GM13976 (cell line): ENCODE measurements at regions not wholly inside any gene's neighbourhood (a gene's known extent, or its start where the extent isn't known, plus 50 kb on each side); places are given as distances from the start of the nearest gene placed in this dataset.
"Not testable (repeated sequence)": the region's sequence is repeated elsewhere in the genome, so short reads cannot be mapped to it uniquely, and the experiment has no call there.

Experiments
- DNase-seq: peaks from one replicate; pipeline ENCODE4 v3.0.0; 2012; ENCODE audit warnings: low spot score
- in situ Hi-C: fragments of 300-500 bp; cut with MboI; formaldehyde crosslinking; loops from one replicate; pipeline ENCODE4 v1.12.0; 2022; ENCODE audit warnings: low sequenced_read_pairs, mixed read lengths, inconsistent platforms; ENCODE audit not compliant: unreplicated experiment
- TF ChIP-seq, protein P1 (sequence below): IDR thresholded peaks from 2 replicates; pipeline ENCODE4 v1.5.1; 2012; ENCODE audit warnings: borderline replicate concordance, mild to moderate bottlenecking; ENCODE audit not compliant: insufficient read depth; ENCODE audit errors: extremely low read depth, missing control alignments, control extremely low read depth

DNA sequence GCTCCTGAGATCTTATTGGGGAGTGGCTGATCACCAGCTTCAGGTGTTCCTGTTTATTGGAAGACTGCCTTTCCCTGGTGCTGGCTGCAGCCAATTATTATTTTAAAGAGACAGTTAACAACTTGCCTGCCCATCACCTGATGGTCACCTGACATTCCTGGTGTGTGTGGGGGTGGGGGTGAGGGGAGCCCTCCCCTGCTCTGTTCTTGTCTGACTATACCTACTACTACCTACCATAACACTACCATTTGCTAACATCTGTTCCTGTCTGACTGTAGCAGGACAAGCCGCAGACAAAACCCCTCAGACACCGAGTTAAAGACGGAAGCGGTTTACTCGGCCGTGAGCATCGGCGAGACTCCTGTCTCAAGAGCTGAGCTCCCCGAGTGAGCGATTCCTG, 54.9 kb upstream of the NBPF3 start:
- TF ChIP-seq, protein P1, sequence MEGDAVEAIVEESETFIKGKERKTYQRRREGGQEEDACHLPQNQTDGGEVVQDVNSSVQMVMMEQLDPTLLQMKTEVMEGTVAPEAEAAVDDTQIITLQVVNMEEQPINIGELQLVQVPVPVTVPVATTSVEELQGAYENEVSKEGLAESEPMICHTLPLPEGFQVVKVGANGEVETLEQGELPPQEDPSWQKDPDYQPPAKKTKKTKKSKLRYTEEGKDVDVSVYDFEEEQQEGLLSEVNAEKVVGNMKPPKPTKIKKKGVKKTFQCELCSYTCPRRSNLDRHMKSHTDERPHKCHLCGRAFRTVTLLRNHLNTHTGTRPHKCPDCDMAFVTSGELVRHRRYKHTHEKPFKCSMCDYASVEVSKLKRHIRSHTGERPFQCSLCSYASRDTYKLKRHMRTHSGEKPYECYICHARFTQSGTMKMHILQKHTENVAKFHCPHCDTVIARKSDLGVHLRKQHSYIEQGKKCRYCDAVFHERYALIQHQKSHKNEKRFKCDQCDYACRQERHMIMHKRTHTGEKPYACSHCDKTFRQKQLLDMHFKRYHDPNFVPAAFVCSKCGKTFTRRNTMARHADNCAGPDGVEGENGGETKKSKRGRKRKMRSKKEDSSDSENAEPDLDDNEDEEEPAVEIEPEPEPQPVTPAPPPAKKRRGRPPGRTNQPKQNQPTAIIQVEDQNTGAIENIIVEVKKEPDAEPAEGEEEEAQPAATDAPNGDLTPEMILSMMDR: no peak
- in situ Hi-C loops: no loop called here
- no peak for DNase-seq

DNA sequence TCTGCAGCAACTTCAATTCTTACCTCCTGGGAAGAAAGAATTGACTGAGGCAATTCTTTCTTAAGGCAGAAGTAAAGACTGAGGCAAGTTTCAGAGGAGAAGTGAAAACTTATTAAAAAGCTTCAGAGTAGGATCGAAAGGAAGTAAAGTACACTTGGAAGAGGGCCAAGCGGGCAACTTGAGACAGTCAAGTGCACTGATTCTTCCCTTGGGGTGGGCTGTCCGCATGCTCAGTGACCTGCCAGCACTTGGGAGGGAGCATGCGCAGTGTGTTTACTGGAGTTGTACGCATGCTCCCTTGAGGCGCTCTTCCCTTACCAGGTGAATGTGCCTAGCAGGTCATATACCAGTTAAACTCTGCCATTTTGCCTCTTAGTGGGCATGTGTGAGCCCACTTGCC, 55.3 kb upstream of the NBPF3 start:
- no peak for DNase-seq
- TF ChIP-seq, protein P1: no peak
- in situ Hi-C loops: no loop called here

DNA sequence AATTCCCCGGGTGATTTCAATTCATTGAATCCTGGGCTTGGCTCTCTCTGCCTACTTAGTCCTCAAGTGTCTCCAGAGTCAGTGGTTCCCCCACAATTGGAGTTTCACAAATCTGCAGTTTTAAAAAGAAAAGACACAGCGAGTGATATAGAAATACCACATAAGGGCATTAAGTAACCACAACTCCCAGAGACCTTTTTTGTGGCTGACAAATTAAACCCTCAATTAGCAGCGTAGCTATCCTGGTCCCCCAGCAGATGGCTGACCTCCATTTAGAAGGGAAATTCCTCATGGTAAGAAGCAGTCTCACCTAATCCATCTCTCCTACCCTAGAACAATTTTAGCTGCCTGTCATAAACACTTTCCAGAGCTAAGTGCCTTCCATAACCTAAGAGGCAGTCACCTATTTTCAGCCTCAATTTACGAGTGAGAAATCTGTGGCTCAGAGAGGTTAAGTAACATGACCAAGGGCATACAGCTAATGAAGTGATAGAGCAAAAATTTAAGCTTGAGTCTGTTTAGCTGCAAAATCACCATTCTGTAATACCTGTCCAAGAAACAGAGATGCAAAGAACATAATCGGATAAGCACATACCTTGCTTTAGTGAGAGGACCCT, 56.0 kb upstream of the NBPF3 start:
- no peak for DNase-seq
- TF ChIP-seq, protein P1: no peak
- in situ Hi-C loops: no loop called here

DNA sequence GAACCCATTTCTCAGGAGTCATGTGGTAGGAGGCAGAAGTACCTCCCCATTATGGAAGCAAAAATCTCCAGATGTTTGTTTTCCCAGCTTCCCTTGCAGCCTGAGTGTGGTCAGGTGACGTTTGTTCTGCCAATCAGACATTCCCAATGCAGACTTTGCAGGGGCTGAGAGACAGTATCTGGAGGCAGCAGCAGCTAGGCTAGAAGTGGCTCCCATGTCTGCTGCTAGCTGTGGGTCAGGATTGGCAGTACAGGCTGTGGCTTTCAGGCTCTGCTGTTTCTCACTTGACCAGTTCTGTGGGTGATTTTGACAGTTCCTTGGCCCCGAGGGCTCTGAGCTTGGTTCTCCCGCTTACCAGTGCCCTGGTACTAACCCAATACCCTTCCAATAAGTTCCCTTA, 58.6 kb upstream of the NBPF3 start:
- no peak for DNase-seq
- TF ChIP-seq, protein P1: no peak
- in situ Hi-C loops: no loop called here

DNA sequence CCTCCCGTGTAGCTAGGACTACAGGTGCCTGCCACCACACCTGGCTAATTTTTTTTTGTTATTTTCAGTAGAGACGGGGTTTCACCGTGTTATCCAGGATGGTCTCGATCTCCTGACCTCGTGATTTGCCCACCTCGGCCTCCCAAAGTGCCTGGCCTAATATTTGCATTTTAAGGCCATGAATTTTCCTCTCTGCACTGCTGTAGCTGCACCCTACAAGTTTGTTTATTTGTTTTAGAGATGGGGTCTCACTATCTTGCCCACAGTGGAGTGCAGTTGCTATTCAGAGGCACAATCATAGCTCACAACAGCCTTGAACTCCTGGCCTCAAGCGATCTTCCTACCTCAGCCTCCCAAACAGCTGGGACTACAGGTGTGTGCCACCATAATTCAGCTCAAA, 59.8 kb upstream of the NBPF3 start:
- in situ Hi-C loops, DNase-seq: not testable (repeated sequence)

DNA sequence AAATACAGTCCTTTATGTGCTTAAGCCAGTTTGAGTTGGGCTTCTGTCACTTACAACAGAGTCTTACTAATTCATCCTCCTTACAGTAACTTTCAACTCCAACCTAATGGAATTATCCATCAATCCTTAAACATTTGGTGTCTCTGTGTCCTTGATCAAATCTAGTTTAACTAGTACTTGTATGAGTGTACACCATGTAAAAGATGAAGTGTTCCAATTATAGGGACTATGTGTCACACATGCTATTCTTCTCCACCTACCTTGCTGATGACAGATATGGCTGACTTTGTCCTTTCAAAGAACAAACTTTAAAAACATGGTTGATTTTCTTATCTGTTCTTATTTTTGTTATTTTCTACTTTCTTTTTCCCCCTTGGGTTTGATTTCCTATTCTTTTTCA, 60.4 kb upstream of the NBPF3 start:
- TF ChIP-seq, protein P1: no peak
- no peak for DNase-seq
- in situ Hi-C loops: loop anchor here (10.0 kb wide), 1 partner anchor 145 kb away; no protein-coding TSS in a partner anchor

DNA sequence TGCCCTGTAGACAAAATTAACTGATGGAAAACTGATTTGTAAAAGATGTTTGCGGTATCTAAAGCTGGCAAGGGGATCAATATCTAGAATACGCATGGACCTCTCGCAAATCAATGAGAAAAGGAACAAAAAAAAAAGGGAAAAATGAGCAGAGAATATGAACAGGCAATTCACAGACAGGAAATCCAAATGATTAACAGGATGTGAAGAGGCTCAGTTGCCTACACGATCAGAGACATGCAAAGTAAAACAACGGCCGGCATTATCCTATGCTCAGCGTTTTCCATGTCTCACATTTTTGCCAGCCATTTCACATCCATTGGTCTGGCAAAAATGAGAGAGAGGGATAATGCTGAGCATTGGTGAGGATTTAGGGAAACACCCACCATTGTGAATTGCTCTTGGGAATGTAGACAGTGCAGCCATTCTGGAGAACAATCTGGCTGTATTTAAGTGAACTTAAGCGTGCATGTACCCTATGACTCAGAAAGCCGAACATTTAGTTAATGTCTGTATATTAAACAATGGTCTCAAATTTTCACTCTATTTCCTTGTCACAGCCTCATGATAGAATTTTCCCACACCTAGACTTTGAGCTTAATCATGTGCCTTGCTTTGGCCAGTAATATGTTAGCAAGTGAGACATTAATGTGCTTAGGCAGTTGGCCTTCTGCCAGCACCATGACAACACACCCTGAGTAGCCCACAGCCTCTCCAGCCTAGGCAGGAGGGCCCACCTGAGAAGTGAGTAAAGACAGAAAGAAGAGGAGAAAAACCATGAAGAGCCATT, 61.0 kb upstream of the NBPF3 start:
- in situ Hi-C loops: loop anchor here (10.0 kb wide), 1 partner anchor 144 kb away; no protein-coding TSS in a partner anchor
- TF ChIP-seq, protein P1: no peak
- DNase-seq: no peak
